GM21737 (cell line): ENCODE measurements at regions not wholly inside any gene's neighbourhood (a gene's known extent, or its start where the extent isn't known, plus 50 kb on each side); places are given as distances from the start of the nearest gene placed in this dataset.

Experiments used
- ATAC-seq: cut with Tn5 transposase; IDR thresholded peaks from one replicate; pipeline ENCODE4 v1.9.1; 2021; ENCODE audit warnings: mild to moderate bottlenecking, moderate library complexity; ENCODE audit not compliant: unreplicated experiment

DNA sequence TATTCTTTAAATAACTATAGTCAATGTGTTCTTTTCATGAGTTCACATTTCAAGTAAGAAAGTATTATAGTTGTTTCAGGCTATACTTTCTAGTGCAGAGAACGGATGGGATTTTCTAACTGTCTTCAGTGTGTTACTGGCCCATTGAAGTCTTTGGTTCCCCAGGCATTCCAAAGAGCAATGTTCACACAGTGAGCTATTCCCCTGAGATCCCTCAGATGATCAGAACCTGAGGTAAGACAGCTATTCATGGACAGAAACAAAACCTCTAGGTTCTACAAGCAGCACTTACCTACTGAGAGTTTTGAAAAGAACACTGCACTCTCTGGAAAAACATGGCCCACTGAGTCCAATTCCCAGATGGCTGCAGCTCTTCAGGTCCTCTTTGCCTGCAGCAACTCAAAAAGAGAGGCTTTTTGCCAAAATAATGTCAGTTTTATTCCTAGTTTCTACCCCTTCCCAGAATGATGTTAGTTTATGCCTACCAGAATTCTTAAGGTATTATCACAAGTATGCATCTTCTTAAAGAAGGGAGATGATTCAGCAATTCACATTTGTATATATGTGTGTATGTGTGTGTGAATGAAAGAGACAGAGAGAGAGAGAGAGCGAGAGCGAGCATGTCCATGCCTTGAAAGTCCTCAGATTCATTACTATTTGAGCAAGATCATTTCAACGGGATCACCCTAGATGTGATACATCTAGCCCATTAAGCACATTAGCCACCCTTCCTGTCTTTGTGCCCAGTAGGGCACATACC lies 146.1 kb downstream of the PDHA2 start:
- ATAC-seq, result no peak

DNA sequence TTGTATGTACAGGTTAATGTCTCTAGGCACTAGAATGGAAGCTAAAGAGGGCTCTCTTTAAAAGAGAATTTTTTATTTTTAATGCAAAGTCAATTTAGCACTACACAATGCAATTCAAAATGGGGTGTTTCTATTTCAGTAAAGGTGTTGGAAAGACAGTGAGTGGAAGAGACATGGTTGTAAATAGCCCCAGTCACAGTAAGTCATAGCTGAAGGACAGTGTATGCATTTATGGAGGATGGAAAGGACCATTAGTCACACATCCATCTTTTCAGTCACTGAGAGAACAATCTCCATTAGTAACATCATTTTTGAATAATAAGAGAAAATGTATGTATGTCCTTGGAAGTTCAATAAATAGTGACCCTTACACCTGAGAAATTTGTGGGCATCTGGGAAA lies 148.0 kb downstream of the PDHA2 start:
- ATAC-seq, result no peak

DNA sequence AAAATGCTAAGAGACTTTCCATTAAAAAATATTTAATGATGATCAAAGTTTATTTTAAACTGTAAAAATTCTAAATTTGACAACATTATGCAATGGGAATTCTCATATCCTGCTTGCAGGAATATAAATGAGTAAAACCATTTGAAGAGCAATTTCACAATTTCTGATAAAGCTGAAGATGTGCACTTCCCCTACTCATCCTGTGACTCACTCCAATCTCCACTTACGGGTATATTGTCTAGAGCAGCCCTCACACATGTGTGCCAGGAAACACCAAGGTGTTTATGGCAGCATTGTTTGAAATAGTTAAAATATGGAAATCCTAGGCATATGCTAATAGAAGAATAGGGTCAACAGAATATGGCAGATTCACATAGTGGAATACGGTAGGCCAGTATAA lies 158.4 kb downstream of the PDHA2 start:
- ATAC-seq, result no peak

DNA sequence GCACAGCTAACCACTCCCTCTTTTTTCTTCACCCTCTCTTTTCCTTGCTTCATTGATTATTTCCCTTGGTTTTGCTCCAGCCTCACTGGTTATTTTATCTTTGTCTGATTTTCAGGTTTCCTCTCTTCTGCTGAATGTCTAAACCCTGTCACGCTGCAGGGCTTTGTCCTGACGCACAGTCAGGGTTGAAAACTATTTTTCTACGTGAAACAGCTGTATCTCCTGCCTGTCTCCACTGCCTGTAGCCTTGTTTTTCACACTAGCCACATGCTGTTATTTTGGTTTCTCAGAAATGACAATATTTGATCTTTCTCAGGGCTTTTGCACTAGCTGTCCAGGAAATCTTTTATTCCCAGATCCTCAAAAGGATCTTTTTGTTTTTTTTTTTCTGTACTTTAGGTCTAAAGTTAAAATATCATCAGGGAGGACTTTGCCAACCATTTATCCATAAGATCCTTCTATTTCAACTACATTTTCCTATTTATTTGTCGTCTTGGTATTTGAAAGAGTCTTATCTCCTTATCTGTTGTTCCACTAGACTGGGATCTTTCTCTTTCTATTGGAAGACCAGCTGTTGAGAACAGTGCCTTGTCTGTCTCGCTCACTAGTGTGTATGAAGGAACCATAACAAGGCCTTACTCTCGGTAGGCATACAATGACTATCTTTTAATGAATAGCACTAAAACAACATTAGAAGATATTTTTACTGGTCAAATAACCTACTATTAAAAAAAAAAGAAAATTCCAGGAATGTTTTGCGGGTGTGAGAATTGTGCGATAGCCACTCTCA lies 164.3 kb downstream of the PDHA2 start:
- ATAC-seq, result no peak

DNA sequence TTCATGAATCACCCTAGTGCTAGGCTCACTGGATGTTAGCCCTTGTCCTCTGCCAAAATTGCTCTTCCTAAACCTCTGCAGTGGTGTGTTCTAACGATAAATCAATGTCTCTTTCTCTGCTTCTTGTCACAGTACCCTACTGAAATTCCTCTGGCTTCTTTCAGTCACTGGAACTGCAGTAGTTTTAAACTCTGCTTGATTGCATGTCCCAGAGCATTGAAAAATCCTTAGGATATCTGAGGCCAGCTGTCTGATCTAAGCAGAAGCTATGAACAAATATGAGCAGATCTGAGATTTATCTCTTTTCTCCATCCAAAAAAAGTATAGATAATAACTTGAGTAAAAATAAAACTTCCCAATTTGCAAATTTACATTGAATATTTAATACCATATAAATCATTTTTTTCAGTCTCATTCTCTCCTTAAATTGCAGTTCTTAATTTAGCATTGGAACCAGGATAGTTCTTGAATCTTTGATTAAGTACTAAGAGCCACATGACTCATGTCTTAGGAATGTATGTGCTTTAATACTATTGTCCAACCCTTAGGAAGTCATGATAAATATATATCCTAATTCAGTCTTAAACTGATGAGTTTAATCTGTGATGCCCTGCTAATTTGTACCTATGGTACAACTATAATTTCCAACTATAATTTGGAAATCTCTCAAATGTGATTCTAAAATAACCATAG lies 169.7 kb downstream of the PDHA2 start:
- ATAC-seq, result no peak

GRCh38 chr4:96012687-96013086 lies 172.8 kb downstream of the PDHA2 start:
- no peak for ATAC-seq

DNA sequence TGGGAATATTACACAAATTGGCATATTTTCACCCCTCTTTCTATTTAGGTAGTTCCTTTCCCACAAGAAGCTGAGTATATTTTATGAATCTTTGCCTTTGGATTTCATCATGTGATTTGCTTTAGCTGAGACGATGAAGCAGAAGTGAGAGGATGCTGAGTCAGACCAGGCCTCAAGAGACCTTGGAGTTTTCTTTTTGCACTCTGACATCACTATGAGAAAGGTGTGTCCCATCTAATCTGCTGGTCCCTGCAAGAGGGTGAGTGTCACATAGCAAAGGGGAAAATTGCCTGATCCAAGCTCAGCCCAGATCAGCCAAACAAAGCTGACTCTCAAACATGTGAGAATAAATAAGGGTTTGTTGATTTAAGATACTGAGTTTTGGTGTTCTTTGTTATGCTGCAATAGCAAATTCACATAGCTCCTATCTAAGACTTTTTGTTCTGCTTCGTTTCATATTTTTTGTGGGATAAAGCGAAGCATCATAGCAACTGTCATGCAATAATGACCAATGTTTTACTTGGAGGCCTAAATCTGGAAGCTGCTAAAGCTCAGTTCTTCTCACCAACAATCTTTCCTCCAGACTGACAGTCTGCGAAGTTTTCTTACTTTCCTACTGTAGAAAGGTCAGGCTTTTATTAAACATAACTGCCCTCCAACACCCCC lies 176.9 kb downstream of the PDHA2 start:
- ATAC-seq, result no peak

- no peak for ATAC-seq
Observed at GRCh38 chr4:96025011-96025410, 185.1 kb downstream of the PDHA2 start.

GRCh38 chr4:96035727-96036126 lies 195.8 kb downstream of the PDHA2 start:
- ATAC-seq, result no peak

GRCh38 chr4:96036781-96037180 lies 196.9 kb downstream of the PDHA2 start:
- no peak for ATAC-seq

- ATAC-seq, result no peak
Observed at GRCh38 chr4:96037705-96038104, 197.8 kb downstream of the PDHA2 start.

GRCh38 chr4:96039217-96039616 lies 199.3 kb downstream of the PDHA2 start:
- no peak for ATAC-seq

GRCh38 chr4:96039803-96040436 lies 200.0 kb downstream of the PDHA2 start:
- ATAC-seq, result no peak

DNA sequence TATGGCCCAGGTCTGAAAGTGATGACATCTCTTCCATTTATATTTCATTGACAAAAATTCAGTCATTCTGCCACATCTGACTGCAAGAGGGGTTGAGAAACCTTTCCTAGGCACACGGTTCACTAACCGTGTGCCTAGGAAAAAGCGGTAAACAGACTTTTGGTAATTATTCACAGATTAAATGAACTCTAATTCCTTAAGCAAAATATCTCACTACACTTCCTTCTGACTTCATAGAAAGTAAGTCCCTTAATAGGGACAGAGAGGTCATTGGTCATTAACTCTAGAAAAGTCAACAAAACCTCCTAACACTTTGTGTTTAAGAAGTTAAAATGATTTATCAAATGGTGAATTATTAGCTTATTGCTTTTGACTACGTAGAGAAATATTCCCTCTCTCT lies 205.1 kb downstream of the PDHA2 start:
- ATAC-seq, result no peak

DNA sequence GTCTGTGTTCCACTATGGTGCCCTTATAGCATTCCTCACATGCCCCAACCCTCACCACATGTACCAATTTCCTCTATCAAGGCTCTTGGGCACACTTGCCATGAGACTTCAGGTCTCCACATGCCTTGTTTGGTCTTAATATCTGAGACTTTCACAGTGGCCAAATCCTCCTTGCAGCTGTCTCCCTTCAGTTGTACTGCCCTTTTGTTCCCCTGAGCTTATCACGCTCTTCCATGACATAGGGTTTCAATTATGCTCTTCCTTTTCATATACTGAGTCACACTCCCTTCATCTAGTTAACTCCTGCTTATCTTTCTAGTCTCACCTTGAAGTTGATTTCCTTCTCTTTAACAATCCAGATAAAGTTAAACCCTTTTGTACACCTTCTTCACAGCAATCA lies 212.9 kb downstream of the PDHA2 start:
- ATAC-seq, result no peak

GRCh38 chr4:96056346-96056934 lies 216.5 kb downstream of the PDHA2 start:
- no peak for ATAC-seq

DNA sequence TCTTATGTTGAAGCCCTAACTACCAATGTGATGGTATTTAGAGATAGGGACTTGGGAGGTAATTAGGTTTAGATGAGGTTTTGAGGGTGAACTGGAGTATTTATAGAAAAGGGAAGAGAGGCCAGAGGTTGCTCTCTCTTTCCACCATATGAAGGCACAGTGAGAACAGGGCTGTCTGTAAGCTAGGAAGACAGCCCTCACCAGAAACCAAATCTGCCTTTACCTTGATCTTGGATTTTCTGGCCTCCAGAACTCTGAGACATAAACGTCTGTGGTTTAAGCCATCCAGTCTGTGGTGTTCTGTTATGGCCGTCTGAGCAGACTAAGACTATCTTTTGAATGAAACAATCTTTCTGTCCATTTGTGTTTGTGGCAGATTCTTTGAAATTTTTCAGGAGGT lies 223.7 kb downstream of the PDHA2 start:
- no peak for ATAC-seq

DNA sequence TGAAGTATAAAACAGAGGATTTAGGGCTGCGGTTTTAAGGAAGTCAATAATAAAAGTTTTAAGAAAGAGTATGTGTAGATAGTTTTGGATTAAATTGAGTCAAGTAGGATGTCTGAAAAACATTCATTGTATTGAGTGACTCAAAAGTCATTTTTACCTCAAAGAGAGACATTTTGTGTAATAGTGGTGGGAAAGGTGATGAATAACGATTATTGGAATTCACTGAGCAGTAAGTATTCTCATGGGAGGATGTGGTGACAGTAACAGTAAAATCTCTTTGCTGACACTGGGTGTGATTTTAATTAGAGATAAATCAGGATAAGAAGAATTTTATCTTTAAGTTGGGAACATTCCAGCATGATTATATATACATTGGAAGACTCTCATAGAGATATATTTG lies 233.6 kb downstream of the PDHA2 start:
- no peak for ATAC-seq

DNA sequence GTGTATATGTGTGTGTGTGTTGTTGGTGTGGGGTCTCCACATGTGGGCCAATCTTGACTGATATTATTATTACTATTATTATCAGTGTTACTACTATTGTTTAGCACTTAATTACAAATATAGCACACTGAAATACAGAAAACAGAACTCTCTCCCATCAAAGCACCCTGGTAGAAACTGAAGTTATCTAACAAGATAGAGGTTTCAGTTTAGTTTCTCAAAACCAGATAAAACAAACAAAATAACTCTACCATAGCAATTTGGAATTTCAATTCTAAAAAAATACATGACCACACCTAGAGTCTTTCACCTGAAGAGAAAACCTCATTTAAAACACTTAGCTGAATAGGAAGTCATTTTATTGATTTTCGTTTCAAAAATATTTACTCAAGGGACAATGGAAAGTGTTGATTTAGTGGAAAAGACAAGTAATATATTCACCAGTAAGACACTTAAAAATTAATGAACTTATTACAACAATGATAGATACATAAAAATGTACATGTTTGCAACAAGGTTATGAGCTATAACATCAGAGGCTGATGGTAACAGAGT lies 252.3 kb downstream of the PDHA2 start:
- ATAC-seq, result no peak

DNA sequence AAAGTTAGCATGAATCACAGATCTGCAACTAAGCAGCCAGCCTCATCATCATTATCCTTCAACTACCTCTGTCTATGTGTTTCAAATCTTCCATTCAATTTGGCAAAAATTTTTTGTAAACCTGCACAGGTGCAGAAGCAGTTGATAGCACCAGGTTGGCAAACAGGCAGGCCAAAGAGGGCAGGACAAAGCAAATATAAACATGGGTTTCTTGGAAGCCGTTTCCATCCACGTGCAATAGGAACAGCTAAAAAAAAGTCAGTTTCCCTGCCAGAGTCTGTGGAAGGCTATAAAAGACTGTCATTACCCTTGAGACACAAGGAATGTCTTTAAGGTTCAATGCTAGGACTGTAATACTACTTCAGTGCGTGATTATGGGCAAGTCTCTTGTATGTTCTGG lies 253.2 kb downstream of the PDHA2 start:
- ATAC-seq, result no peak
